GM12878 (cell line): ENCODE measurements at regions not wholly inside any gene's neighbourhood (a gene's known extent, or its start where the extent isn't known, plus 50 kb on each side); places are given as distances from the start of the nearest gene placed in this dataset.

Experiments
- BCL11A ChIP-seq: IDR thresholded peaks from 2 replicates; pipeline ENCODE4 v1.6.1; 2011; ENCODE audit warnings: low read depth, low read length
- BCL3 ChIP-seq: IDR thresholded peaks from 2 replicates; pipeline ENCODE4 v1.6.1; 2011; ENCODE audit warnings: borderline replicate concordance, low read depth, mild to moderate bottlenecking, moderate library complexity, low read length; ENCODE audit not compliant: insufficient read depth, poor library complexity, severe bottlenecking
- CTCF ChIP-seq, 3 experiments: IDR thresholded peaks in 2 of 3; conservative IDR thresholded peaks in 1 of 3; 2 replicates each; pipeline ENCODE4 v1.5.1; 2011; ENCODE audit warnings: low read depth in 3 of 3, low read length in 3 of 3, mild to moderate bottlenecking in 3 of 3, control low read depth in 2 of 3, moderate library complexity in 2 of 3, inconsistent platforms in 1 of 3, mixed read lengths in 1 of 3; ENCODE audit not compliant: control insufficient read depth in 2 of 3, insufficient read depth in 1 of 3; ENCODE audit errors: extremely low read depth in 1 of 3
- ELK1 ChIP-seq: IDR thresholded peaks from 2 replicates; pipeline ENCODE4 v1.6.1; 2012; ENCODE audit warnings: low read depth, low read length, improper control_type of control experiment
- EZH2 ChIP-seq: IDR thresholded peaks from 2 replicates; pipeline ENCODE4 v1.6.1; 2012; ENCODE audit warnings: low read depth, mild to moderate bottlenecking, control low read depth, inconsistent platforms, low read length, borderline replicate concordance; ENCODE audit not compliant: control insufficient read depth
- HCFC1 ChIP-seq: fragments of 150-350 bp; IDR thresholded peaks from 2 replicates; pipeline ENCODE4 v1.6.1; 2014; ENCODE audit warnings: low read length
- MAX ChIP-seq: IDR thresholded peaks from 2 replicates; pipeline ENCODE4 v1.6.1; 2012; ENCODE audit warnings: low read depth, low read length, improper control_type of control experiment
- MEF2A ChIP-seq: IDR thresholded peaks from 2 replicates; pipeline ENCODE4 v1.6.1; 2011; ENCODE audit warnings: low read depth, mild to moderate bottlenecking, low read length, moderate library complexity; ENCODE audit not compliant: insufficient read depth
- PAX5 ChIP-seq: IDR thresholded peaks from 2 replicates; pipeline ENCODE4 v1.6.1; 2011; ENCODE audit warnings: low read depth, low read length, borderline replicate concordance
- POLR2A ChIP-seq: IDR thresholded peaks from 2 replicates; pipeline ENCODE4 v1.6.1; 2011; ENCODE audit warnings: low read depth, mild to moderate bottlenecking, low read length
- RCOR1 ChIP-seq: conservative IDR thresholded peaks from 2 replicates; pipeline ENCODE4 v1.6.1; 2012; ENCODE audit warnings: low read depth, low read length, improper control_type of control experiment
- ZNF274 ChIP-seq: IDR thresholded peaks from one replicate; pipeline ENCODE4 v1.8.0; 2011; ENCODE audit not compliant: insufficient read length, insufficient read depth

- no peak for TF ChIP-seq BCL11A
- no peak for TF ChIP-seq PAX5
- TF ChIP-seq CTCF (IDR thresholded peaks at IDR 0.05 in 2 of 3, conservative IDR thresholded peaks at IDR 0.05 in 1 of 3; ENCODE audit: control insufficient read depth in 2 of 3, extremely low read depth in 1 of 3, insufficient read depth in 1 of 3, low read depth in 3 of 3, low read length in 3 of 3), result no peak
- no peak for TF ChIP-seq ZNF274
- TF ChIP-seq MEF2A, result no peak
- TF ChIP-seq HCFC1, result no peak
- TF ChIP-seq POLR2A, result no peak
- no peak for TF ChIP-seq BCL3
- no peak for TF ChIP-seq EZH2
- no peak for TF ChIP-seq MAX
- TF ChIP-seq ELK1, result no peak
- TF ChIP-seq RCOR1, result no peak
These were observed 1229.1 kb upstream of the ACVR2A start for GRCh38 chr2:146615778-146616177.
